GM10248 (cell line): ENCODE measurements at regions not wholly inside any gene's neighbourhood (a gene's known extent, or its start where the extent isn't known, plus 50 kb on each side); places are given as distances from the start of the nearest gene placed in this dataset.
"Not testable (repeated sequence)": the region's sequence is repeated elsewhere in the genome, so short reads cannot be mapped to it uniquely, and the experiment has no call there.

Source experiments
- CTCF ChIA-PET: fragments of 300-600 bp; sonication (Branson Sonifier 250); formaldehyde crosslinking; extraction: SDS; loops from one replicate; lab custom pipeline; 2021; ENCODE audit warnings: antibody characterized with exemption; lab: Yijun Ruan, JAX
- POLR2A ChIA-PET: fragments of 350-650 bp; sonication (Branson Sonifier 250); formaldehyde crosslinking; extraction: SDS; loops from one replicate; lab custom pipeline; 2020; ENCODE audit warnings: antibody characterized with exemption; lab: Yijun Ruan, JAX
- DNase-seq: peaks from one replicate; pipeline ENCODE4 v3.0.0; 2012; ENCODE audit errors: extremely low spot score
- TF ChIP-seq, protein P1 (sequence below): IDR thresholded peaks from 2 replicates; pipeline ENCODE4 v1.5.1; 2012; ENCODE audit warnings: mild to moderate bottlenecking, low read depth; ENCODE audit errors: extremely low read depth, missing control alignments, control extremely low read depth

DNA sequence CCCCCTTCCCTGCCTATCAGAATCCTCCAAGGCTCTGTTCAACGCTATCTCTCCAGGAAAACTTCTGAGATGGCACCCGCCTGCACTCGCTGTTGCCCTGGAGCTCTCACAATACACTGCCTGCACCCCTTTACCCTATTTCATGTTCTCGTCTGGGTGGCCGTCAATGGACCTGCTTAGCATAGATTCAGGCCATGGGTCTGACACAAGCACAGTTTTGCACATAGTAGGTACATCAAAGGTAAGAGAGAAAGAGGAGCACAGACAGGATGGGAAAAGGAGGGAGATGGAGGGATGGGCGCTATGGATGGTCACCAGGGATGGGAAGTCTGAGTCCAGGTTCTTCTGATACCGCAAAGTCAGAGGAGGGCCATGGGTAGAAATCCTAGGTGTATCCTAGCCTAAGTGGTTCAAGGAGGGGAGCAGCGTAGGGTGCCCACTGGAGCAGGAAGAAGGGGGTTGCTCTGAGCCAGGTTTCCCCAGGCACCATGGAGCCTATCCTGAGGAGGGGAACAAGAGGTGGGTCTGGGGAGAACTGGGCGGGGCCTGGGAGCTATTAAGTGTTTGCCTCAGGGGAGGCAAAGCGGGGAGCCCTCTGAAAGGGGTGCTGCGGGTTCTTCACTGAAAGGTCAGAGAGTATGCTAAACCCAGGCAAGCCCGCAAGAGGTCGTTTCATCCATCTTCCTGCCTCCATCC, 89.3 kb downstream of the MRPL14 start:
- POLR2A ChIA-PET: no interaction called here
- TF ChIP-seq, protein P1, sequence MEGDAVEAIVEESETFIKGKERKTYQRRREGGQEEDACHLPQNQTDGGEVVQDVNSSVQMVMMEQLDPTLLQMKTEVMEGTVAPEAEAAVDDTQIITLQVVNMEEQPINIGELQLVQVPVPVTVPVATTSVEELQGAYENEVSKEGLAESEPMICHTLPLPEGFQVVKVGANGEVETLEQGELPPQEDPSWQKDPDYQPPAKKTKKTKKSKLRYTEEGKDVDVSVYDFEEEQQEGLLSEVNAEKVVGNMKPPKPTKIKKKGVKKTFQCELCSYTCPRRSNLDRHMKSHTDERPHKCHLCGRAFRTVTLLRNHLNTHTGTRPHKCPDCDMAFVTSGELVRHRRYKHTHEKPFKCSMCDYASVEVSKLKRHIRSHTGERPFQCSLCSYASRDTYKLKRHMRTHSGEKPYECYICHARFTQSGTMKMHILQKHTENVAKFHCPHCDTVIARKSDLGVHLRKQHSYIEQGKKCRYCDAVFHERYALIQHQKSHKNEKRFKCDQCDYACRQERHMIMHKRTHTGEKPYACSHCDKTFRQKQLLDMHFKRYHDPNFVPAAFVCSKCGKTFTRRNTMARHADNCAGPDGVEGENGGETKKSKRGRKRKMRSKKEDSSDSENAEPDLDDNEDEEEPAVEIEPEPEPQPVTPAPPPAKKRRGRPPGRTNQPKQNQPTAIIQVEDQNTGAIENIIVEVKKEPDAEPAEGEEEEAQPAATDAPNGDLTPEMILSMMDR: no peak
- CTCF ChIA-PET: interaction anchor here (2.3 kb wide), 1 partner anchor 41 kb away, joined by 6 read pairs; no protein-coding TSS in a partner anchor
- DNase-seq: no peak

DNA sequence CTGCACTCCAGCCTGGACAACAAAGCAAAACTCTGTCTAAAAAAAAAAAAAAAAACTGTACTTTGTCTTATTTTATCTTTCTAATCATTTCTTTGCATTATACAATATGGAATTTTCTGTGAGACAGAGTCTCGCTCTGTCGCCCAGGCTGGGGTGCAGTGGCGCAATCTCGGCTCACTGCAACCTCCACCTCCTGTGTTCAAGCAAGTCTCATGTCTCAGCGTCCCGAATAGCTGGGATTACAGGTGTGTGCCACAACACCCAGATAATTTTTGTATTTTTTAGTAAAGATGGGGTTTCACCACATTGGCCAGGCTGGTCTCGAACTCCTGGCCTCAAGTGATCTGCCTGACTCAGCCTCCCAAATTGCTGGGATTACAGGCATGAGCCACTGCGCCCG, 90.0 kb downstream of the MRPL14 start:
- DNase-seq, POLR2A ChIA-PET: not testable (repeated sequence)
- CTCF ChIA-PET: interaction anchor here (1.2 to 2.3 kb wide), 2 partner anchors 18 to 42 kb away, joined by 3 to 6 read pairs; no protein-coding TSS in a partner anchor

DNA sequence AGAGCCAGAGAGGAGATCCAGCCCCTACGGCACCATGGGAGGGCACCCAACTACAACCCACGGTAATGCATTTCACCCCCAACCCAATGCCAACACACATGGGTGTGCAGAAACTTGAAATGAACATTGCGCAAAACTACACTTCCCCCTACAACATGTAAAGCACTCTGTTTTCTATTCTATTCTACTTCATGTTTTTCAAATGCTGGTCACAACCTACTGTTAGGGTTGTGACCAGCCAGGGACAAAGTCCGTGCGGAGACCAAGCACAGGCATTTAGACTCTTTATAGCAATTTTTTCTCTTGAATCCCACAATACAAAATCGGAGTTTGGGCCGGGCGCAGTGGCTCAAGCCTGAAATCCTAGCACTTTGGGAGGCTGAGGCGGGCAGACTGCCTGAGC, 90.6 kb downstream of the MRPL14 start:
- CTCF ChIA-PET: interaction anchor here (0.9 to 2.3 kb wide), 4 partner anchors 18 to 107 kb away, joined by 3 to 6 read pairs (median 4); no protein-coding TSS in a partner anchor
- TF ChIP-seq, protein P1: no peak
- POLR2A ChIA-PET: no interaction called here
- DNase-seq: no peak

DNA sequence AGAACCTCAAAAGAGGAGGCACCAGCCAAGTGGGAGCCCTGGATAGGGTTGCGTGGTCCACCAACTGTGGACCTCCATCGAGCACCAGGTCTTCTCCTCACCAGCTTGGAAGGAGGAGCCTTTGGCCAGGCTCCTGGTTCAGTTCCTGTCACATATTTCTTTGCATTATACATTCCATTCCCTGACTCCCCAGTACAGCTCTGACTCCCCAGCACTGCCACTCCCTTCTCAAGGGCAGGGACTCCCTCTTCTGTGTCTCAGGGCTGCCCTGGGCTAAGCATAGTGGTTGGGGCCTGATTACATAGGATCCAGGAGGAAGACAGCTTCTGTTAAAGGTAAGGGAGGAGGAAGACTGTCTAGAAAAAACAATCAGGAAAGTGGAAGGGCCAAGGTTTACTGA, 91.1 kb downstream of the MRPL14 start:
- no peak for DNase-seq
- TF ChIP-seq, protein P1: no peak
- CTCF ChIA-PET: interaction anchor here (0.9 to 1.4 kb wide), 5 partner anchors 17 to 107 kb away, joined by 3 to 4 read pairs (median 3); no protein-coding TSS in a partner anchor
- POLR2A ChIA-PET: interaction anchor here (0.6 kb wide), 1 partner anchor 125 kb away, joined by 4 read pairs; no protein-coding TSS in a partner anchor

DNA sequence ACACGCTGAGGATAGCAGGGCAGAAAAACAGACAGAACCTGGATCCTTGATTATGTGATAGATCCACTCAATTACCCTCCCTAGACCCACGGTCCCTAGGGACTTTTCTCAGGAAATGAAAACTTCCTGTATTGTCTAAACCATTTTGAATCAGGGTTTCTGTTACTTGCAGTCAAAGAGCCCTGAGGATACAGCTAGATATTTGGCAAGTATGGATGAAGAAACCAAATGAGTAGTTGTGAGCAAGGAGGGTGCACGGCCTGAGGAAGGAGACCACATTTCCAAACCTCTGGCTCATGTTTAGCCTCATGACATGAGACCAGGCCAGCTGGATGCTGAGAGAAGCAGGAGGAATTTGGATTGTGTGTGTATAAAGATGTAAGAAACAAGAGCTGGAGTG, 91.6 kb downstream of the MRPL14 start:
- DNase-seq: no peak
- TF ChIP-seq, protein P1: no peak
- POLR2A ChIA-PET: no interaction called here
- CTCF ChIA-PET: interaction anchor here (1.1 to 1.4 kb wide), 3 partner anchors 18 to 40 kb away, joined by 3 to 4 read pairs (median 3); no protein-coding TSS in a partner anchor

DNA sequence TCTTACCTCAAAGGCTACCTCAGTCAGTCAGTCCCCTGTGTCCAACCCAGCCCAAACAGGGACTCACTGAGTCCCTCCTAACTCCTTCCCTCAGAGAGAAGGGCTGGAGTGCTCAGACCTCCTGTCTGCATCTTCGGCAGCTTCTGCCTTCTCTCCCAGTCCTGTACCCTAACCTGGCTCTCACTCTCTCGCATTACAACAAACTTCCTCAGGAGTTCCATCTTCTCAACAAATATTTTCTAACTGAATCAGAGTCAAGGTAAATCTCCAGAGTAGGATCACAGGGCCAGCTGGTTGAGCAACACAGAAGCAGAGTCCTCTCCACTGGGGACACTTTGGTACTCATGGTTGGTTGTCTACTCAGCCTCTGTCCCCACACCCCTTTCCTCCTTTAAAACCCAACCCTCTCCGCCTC, 92.3 kb downstream of the MRPL14 start:
- no peak for DNase-seq
- ChIA-PET POLR2A (no interaction called here), CTCF (interaction anchor here (1.5 kb wide), 1 partner anchor 15 kb away, joined by 4 read pairs; no protein-coding TSS in a partner anchor)
- TF ChIP-seq, protein P1: no peak

DNA sequence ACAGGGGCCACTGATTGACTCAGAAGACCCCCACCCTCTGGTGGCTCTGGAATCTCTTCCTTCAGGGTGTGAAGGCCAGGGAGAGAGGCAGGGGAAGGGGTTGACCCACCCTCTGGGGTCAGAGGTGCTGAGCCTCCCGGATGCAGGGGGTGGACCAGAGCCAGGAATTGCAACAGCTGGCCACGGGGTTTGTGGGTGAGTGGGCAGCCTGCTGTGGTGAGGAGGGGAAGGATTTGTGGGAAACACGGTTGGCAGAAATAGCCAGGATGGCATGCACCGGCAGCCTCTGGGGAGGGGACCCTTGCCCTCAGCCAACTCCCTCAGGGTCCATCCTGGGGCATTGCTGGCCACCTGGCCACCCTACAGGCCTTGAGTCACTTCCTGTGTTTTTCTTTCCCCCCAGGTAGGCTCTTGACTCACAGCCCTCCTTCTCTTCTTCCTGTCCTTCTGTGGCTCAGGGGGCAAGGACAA, 92.8 kb downstream of the MRPL14 start:
- ChIA-PET CTCF (interaction anchor here (1.5 kb wide), 1 partner anchor 14 kb away, joined by 4 read pairs; no protein-coding TSS in a partner anchor), POLR2A (no interaction called here)
- TF ChIP-seq, protein P1: no peak
- no peak for DNase-seq
